ENCODE measurements at regions not wholly inside any gene's neighbourhood (a gene's known extent, or its start where the extent isn't known, plus 50 kb on each side); places are given as distances from the start of the nearest gene placed in this dataset.

DNA sequence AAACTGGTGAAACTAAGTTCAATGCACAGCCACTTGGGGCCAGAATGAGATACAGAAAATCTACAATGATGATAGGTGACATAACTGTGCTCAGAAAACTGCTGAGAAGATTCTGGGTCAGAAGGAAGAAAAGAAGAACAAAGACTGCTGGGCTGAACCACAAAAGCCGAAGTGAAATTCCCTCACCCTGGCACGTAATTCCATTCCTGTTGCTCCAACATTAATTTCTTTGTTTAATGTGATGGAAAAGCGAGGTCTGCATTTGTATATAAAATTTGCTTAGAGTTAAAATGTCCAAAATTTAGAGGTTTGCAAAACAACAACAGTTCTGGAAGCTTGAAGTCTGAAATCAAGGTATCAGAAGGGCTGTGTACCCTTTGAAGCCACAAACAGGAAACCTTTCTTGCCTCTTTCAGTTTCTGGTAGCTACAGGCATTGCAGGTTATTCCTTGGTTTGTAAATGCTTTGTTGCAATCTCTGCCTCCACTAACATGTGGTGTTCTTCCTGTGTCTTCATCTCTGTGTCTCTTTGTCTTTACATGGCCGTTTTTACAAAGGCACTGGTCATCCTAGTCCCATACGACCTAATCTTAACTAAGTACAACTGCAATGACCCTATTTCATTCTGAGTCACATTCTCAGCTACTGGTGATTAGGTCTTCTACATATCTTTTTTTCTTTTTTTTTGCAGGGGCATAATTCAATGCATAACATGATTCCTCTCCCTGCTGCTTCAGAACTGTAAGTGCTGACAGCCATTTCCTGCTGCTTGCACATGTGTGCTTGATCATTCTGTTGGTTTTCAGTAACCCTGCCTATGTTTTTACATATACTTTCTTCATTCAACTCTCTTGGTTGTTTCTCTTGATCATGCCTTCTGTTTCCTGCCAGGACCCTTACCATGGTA lies 603.0 kb upstream of the CDH8 start:
- DNase-seq (ENCODE audit: low read depth) = no peak
- TF ChIP-seq POLR2A (IDR thresholded peaks at IDR 0.05; ENCODE audit: extremely low read depth, insufficient read length) (no peak), MYC (IDR thresholded peaks at IDR 0.05; ENCODE audit: low read depth, low read length) (no peak)
- TF ChIP-seq, protein P1, sequence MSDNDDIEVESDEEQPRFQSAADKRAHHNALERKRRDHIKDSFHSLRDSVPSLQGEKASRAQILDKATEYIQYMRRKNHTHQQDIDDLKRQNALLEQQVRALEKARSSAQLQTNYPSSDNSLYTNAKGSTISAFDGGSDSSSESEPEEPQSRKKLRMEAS (IDR thresholded peaks at IDR 0.05; ENCODE audit: low read depth, low read length) = no peak
- TF ChIP-seq, protein P2, sequence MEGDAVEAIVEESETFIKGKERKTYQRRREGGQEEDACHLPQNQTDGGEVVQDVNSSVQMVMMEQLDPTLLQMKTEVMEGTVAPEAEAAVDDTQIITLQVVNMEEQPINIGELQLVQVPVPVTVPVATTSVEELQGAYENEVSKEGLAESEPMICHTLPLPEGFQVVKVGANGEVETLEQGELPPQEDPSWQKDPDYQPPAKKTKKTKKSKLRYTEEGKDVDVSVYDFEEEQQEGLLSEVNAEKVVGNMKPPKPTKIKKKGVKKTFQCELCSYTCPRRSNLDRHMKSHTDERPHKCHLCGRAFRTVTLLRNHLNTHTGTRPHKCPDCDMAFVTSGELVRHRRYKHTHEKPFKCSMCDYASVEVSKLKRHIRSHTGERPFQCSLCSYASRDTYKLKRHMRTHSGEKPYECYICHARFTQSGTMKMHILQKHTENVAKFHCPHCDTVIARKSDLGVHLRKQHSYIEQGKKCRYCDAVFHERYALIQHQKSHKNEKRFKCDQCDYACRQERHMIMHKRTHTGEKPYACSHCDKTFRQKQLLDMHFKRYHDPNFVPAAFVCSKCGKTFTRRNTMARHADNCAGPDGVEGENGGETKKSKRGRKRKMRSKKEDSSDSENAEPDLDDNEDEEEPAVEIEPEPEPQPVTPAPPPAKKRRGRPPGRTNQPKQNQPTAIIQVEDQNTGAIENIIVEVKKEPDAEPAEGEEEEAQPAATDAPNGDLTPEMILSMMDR (IDR thresholded peaks at IDR 0.05; ENCODE audit: low read depth, low read length) = no peak
- H3K4me3 ChIP-seq (ENCODE audit: low read depth, low read length) = no peak overlapping the region

DNA sequence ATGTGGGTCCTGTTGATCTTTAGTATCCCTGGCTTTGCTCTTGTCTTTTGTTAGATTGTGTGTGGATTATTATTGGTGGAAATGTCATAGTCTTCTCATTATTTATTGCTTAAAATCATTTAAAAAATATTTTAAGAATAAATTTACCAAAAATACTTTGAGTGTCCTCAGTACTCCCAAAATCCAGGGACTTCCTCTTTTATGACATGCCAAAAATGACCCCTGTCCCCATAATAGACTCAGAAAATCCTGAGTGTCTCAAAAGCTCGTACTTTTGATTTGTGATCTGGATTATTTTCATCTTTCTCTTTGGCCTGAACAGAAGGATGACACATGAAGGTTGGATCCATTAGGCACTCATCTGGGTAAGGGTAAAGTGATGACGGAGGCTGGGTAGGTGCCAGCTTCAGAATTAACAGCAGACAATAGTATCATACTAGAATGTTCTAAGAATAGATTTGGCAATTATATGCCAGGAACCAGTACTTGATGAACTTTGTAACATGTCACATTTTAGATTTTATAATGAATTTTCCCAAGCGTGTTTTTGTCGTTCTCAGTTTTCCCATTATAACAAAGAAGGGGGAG lies 602.2 kb upstream of the CDH8 start:
- TF ChIP-seq MYC (IDR thresholded peaks at IDR 0.05; ENCODE audit: low read depth, low read length) (no peak), POLR2A (IDR thresholded peaks at IDR 0.05; ENCODE audit: extremely low read depth, insufficient read length) (no peak)
- TF ChIP-seq, protein P2 (IDR thresholded peaks at IDR 0.05; ENCODE audit: low read depth, low read length) = no peak
- TF ChIP-seq, protein P1 (IDR thresholded peaks at IDR 0.05; ENCODE audit: low read depth, low read length) = no peak
- no peak for DNase-seq (ENCODE audit: low read depth)

DNA sequence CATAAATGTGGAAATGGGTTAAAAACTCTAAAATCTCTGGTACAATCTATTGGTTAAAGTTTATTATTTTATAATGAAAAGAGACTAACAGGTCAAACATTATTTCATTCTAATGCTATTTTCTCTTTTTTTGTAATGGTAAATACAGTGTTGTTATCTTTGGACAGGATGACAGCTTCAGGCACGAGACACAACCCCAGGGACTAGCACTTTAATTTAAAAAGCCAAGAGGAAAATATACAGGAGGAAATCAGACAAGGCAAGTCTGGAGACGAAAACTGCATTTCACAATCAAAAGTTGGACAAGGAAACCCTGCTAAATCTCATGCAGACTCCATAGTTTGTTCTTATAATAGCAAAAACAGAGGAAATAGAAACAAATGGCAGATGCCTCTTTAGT lies 589.1 kb upstream of the CDH8 start:
- DNase-seq (ENCODE audit: low read depth) = no peak
- H3K4me3 ChIP-seq (ENCODE audit: low read depth, low read length) = no peak overlapping the region
- TF ChIP-seq, protein P2 (IDR thresholded peaks at IDR 0.05; ENCODE audit: low read depth, low read length) = no peak
- no peak for TF ChIP-seq MYC (IDR thresholded peaks at IDR 0.05; ENCODE audit: low read depth, low read length)

More for the DNA sequence above, 602.2 kb upstream of the CDH8 start:
- H3K4me3 ChIP-seq (ENCODE audit: low read depth, low read length) = no peak overlapping the region

DNA sequence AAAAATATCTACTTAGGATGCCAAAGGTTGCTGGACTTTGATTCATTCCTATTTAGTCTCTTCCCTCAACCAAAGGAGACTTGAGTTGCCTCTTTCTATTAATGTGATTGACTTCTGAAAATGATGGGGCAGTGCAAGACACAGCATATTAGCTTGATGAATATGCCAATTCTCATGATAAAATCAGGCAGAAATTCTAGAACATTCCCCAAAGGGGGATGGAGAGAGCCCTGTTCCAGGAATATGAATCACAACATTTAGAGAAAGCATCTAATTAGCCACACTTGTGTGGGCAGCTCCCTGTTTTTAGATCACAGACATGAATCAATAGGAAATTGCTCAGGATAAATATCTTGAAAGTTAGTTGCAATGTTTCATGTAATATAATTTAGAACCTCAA lies 584.0 kb upstream of the CDH8 start:
- no peak overlapping the region for H3K4me3 ChIP-seq (ENCODE audit: low read depth, low read length)
- no peak for DNase-seq (ENCODE audit: low read depth)
- TF ChIP-seq, protein P1 (IDR thresholded peaks at IDR 0.05; ENCODE audit: low read depth, low read length) = no peak
- no peak for TF ChIP-seq MYC (IDR thresholded peaks at IDR 0.05; ENCODE audit: low read depth, low read length)
- TF ChIP-seq, protein P2 (IDR thresholded peaks at IDR 0.05; ENCODE audit: low read depth, low read length) = no peak
- TF ChIP-seq POLR2A (IDR thresholded peaks at IDR 0.05; ENCODE audit: extremely low read depth, insufficient read length) = no peak

DNA sequence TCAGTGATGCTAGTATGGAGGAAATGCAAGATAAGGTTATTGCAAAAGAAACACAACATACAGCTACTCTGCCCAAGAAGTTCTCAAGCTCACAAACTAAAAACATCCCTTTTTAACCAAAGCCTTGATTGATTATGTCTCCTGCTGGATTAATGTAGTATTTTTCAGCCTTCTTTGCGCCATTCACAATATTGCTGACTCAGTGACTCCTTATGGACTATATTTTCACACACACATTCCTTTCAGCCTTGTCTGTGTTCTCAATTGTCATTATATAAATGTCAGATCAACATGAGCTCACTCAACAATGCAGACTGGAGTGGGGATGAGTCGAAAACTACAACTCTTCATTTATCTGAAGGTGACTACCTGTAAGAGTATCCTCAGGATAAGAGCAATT lies 579.3 kb upstream of the CDH8 start:
- TF ChIP-seq, protein P2 (IDR thresholded peaks at IDR 0.05; ENCODE audit: low read depth, low read length) = no peak
- TF ChIP-seq MYC (IDR thresholded peaks at IDR 0.05; ENCODE audit: low read depth, low read length) = no peak
- TF ChIP-seq, protein P1 (IDR thresholded peaks at IDR 0.05; ENCODE audit: low read depth, low read length) = no peak
- TF ChIP-seq POLR2A (IDR thresholded peaks at IDR 0.05; ENCODE audit: extremely low read depth, insufficient read length) = no peak

More for the DNA sequence above, 579.3 kb upstream of the CDH8 start:
- H3K4me3 ChIP-seq (ENCODE audit: low read depth, low read length) = no peak overlapping the region
- DNase-seq (ENCODE audit: low read depth) = no peak
